Right lobe of liver (tissue), 4 donors: ENCODE measurements at regions not wholly inside any gene's neighbourhood (a gene's known extent, or its start where the extent isn't known, plus 50 kb on each side); places are given as distances from the start of the nearest gene placed in this dataset.

Source experiments
- CTCF ChIP-seq, 4 donors: fragments of 200-600 bp in 3 of 4; fragments of 450-650 bp in 1 of 4; IDR thresholded peaks; one replicate each; pipeline versions ENCODE4 v1.5.1 to v1.8.0; 2016 to 2022; ENCODE audit warnings: antibody characterized with exemption in 4 of 4, mild to moderate bottlenecking in 2 of 4
- POLR2A ChIP-seq: fragments of 450-650 bp; IDR thresholded peaks from one replicate; pipeline ENCODE4 v1.6.1; 2017; ENCODE audit warnings: antibody characterized with exemption, mild to moderate bottlenecking
- donor health status: DM: no; HTN: no; CAD: no.
- donor health status: DM: no; HTN: no; CAD: no.
- donor health status: DM: no; HTN: yes; CAD: no.

- TF ChIP-seq CTCF (IDR thresholded peaks at IDR 0.05) (no peak), POLR2A (no peak)
These were observed 173.1 kb upstream of the CDIN1 start for GRCh38 chr15:36406366-36406765.
